OCI-LY3 (cell line): ENCODE measurements at regions not wholly inside any gene's neighbourhood (a gene's known extent, or its start where the extent isn't known, plus 50 kb on each side); places are given as distances from the start of the nearest gene placed in this dataset.

Source experiments
- H2AFZ ChIP-seq: fragments of 200-600, 300-600 bp; shearing (Covaris generic); 2 replicates; pipeline ENCODE4 v1.6.0; 2014; ENCODE audit warnings: antibody characterized with exemption, low read depth, low read length
- H3K27ac ChIP-seq: fragments of 200-600, 300-600 bp; sonication (generic); 2 replicates; pipeline ENCODE4 v1.5.1; 2014; ENCODE audit warnings: mild to moderate bottlenecking, low read length, moderate library complexity, mixed read lengths
- H3K27me3 ChIP-seq: fragments of 200-600, 300-600 bp; sonication (generic); 2 replicates; pipeline ENCODE4 v1.6.1; 2014; ENCODE audit warnings: low read depth, low read length, mixed read lengths
- H3K36me3 ChIP-seq: fragments of 200-600, 300-600 bp; sonication (generic); replicated peaks from 2 replicates; pipeline ENCODE3; 2014; ENCODE audit warnings: low read depth, low read length, mixed read lengths
- H3K4me1 ChIP-seq: fragments of 300-600, 200-600 bp; sonication (generic); 2 replicates; pipeline ENCODE4 v1.6.1; 2014; ENCODE audit warnings: low read length, mixed read lengths
- H3K4me2 ChIP-seq: fragments of 200-600, 300-600 bp; sonication (generic); 2 replicates; pipeline ENCODE4 v1.6.1; 2014; ENCODE audit warnings: low read length, mixed read lengths
- H3K4me3 ChIP-seq: fragments of 300-600, 200-600 bp; sonication (generic); 2 replicates; pipeline ENCODE4 v1.5.1; 2014; ENCODE audit warnings: antibody characterized with exemption, mild to moderate bottlenecking, low read length, moderate library complexity
- H3K79me2 ChIP-seq: fragments of 300-600, 200-600 bp; shearing (Covaris generic); 2 replicates; pipeline ENCODE4 v1.6.1; 2014; ENCODE audit warnings: mild to moderate bottlenecking, low read length, mixed read lengths
- H3K9ac ChIP-seq: fragments of 300-600, 200-600 bp; shearing (Covaris generic); 2 replicates; pipeline ENCODE4 v1.6.0; 2014; ENCODE audit warnings: mild to moderate bottlenecking, low read length, moderate library complexity
- H3K9me3 ChIP-seq: fragments of 200-600, 300-600 bp; shearing (Covaris generic); 2 replicates; pipeline ENCODE4 v1.6.1; 2014; ENCODE audit warnings: low read length, mixed read lengths; ENCODE audit not compliant: insufficient read depth
- H4K20me1 ChIP-seq: fragments of 200-600, 300-600 bp; sonication (generic); 2 replicates; pipeline ENCODE4 v1.6.1; 2016; ENCODE audit warnings: low read length, mixed read lengths; ENCODE audit not compliant: insufficient read depth
- EZH2phosphoT487 ChIP-seq: fragments of 200-600 bp; shearing (Covaris generic); IDR thresholded peaks from 2 replicates; pipeline ENCODE4 v1.6.1; 2018; ENCODE audit warnings: antibody characterized with exemption, mixed run types, low read depth
- TF ChIP-seq, protein P1 (sequence below): fragments of 200-600, 300-600 bp; sonication (generic); IDR thresholded peaks from 2 replicates; pipeline ENCODE4 v1.5.1; 2014; ENCODE audit warnings: antibody characterized with exemption, low read length, low read depth

GRCh38 chr18:56329536-56329935 lies 308.9 kb downstream of the TXNL1 start:
- H4K20me1 ChIP-seq: no peaks in the 10 kb centered on the region
- H3K36me3 ChIP-seq: no peaks in the 10 kb centered on the region
- H3K9ac ChIP-seq: no peak overlapping the region
- no peaks in the 10 kb centered on the region for H3K9me3 ChIP-seq
- H3K4me3 ChIP-seq: no peak overlapping the region
- H3K4me2 ChIP-seq: no peak overlapping the region
- TF ChIP-seq, protein P1, sequence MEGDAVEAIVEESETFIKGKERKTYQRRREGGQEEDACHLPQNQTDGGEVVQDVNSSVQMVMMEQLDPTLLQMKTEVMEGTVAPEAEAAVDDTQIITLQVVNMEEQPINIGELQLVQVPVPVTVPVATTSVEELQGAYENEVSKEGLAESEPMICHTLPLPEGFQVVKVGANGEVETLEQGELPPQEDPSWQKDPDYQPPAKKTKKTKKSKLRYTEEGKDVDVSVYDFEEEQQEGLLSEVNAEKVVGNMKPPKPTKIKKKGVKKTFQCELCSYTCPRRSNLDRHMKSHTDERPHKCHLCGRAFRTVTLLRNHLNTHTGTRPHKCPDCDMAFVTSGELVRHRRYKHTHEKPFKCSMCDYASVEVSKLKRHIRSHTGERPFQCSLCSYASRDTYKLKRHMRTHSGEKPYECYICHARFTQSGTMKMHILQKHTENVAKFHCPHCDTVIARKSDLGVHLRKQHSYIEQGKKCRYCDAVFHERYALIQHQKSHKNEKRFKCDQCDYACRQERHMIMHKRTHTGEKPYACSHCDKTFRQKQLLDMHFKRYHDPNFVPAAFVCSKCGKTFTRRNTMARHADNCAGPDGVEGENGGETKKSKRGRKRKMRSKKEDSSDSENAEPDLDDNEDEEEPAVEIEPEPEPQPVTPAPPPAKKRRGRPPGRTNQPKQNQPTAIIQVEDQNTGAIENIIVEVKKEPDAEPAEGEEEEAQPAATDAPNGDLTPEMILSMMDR: no peak
- TF ChIP-seq EZH2phosphoT487: no peak
- no peak overlapping the region for H2AFZ ChIP-seq
- H3K27ac ChIP-seq: no peak overlapping the region
- H3K4me1 ChIP-seq: peaks cover 2% of the 10 kb centered on the region; the same call in 1 of the 2 replicates
- no peaks in the 10 kb centered on the region for H3K27me3 ChIP-seq
- no peaks in the 10 kb centered on the region for H3K79me2 ChIP-seq

- H3K4me1 ChIP-seq: peaks cover 20% of the 10 kb centered on the region
- no peaks in the 10 kb centered on the region for H3K36me3 ChIP-seq
- no peak overlapping the region for H3K4me2 ChIP-seq
- H3K9me3 ChIP-seq: no peaks in the 10 kb centered on the region
- H3K9ac ChIP-seq: no peak overlapping the region
- H2AFZ ChIP-seq: no peak overlapping the region
- H4K20me1 ChIP-seq: no peaks in the 10 kb centered on the region
- TF ChIP-seq, protein P1: no peak
- TF ChIP-seq EZH2phosphoT487: no peak
- no peaks in the 10 kb centered on the region for H3K79me2 ChIP-seq
- H3K27ac ChIP-seq: no peak overlapping the region
- H3K27me3 ChIP-seq: no peaks in the 10 kb centered on the region
- H3K4me3 ChIP-seq: no peak overlapping the region
Observed at GRCh38 chr18:56327191-56327885, 311.1 kb downstream of the TXNL1 start.

DNA sequence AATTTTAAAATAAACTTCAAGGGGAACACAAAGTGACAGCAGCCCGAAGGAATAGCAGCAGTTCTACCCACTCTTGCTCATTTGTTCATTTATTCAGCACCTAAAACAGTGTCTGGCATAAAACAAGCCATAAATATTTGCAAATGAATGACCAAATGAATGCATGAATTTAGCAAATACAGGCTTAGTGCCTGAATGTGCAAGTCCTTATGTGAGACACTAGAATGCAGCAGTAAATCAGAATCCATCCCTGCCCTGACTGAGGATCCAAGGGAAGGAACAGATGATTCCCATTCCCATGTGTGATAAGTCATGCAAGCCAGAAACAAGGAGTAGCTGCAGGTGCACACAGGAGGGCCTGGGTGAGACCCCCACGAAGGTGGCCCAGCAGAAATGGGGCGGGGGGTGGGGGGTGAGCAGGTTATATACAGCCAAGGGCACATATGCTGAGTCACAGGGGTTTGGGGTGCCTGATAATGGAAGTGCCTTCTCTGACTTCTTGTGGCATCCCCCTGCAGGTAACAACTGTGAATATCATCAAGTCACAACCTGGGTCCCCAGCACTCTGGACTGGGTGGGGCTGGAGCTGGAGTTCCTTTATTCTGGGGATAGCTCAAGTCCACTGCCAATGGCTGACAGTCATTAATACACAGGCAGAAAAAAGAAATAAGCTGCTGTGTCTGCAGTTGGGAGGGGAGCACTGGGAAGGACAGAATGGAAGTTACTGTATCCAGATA lies 311.9 kb downstream of the TXNL1 start:
- no peaks in the 10 kb centered on the region for H3K9me3 ChIP-seq
- no peak overlapping the region for H3K4me3 ChIP-seq
- no peaks in the 10 kb centered on the region for H3K36me3 ChIP-seq
- H4K20me1 ChIP-seq: no peaks in the 10 kb centered on the region
- peaks cover 27% of the 10 kb centered on the region for H3K4me1 ChIP-seq
- no peak overlapping the region for H2AFZ ChIP-seq
- H3K27ac ChIP-seq: no peak overlapping the region
- TF ChIP-seq, protein P1: 0 out of 2 replicates have a peak, but pooled peaks have one; percentile 4
- TF ChIP-seq EZH2phosphoT487: no peak
- no peak overlapping the region for H3K4me2 ChIP-seq
- no peaks in the 10 kb centered on the region for H3K79me2 ChIP-seq
- H3K9ac ChIP-seq: no peak overlapping the region
- no peaks in the 10 kb centered on the region for H3K27me3 ChIP-seq

GRCh38 chr18:56323673-56324072 lies 314.7 kb downstream of the TXNL1 start:
- Histone ChIP-seq H3K4me3 (no peak overlapping the region), H2AFZ (peak overlapping the region; percentile 46; the same call in 1 of the 2 replicates), H3K9me3 (no peaks in the 10 kb centered on the region), H3K36me3 (no peaks in the 10 kb centered on the region), H3K4me1 (peaks cover 55% of the 10 kb centered on the region), H3K9ac (peak overlapping the region; percentile 1; the same call in 1 of the 2 replicates), H3K79me2 (no peaks in the 10 kb centered on the region), H3K27ac (no peak overlapping the region), H3K4me2 (peak overlapping the region; percentile 21), H3K27me3 (no peaks in the 10 kb centered on the region), H4K20me1 (no peaks in the 10 kb centered on the region)
- TF ChIP-seq, protein P1: peak; percentile 67
- no peak for TF ChIP-seq EZH2phosphoT487
